ENCODE measurements at regions not wholly inside any gene's neighbourhood (a gene's known extent, or its start where the extent isn't known, plus 50 kb on each side); places are given as distances from the start of the nearest gene placed in this dataset.

- POLR2A ChIA-PET = no interaction called here
- H3K27ac ChIP-seq (ENCODE audit: low read length in 2 of 2) = no peak overlapping the region
- no peaks in the 10 kb centered on the region for H3K27me3 ChIP-seq (replicated peaks in 1 of 4; ENCODE audit: control extremely low read depth in 1 of 4, control insufficient read depth in 3 of 4, insufficient read depth in 4 of 4, low read length in 3 of 4)
- Mint-ChIP-seq H3K27me3 (no peaks in the 10 kb centered on the region), H3K27ac (no peak overlapping the region), H3K9me3 (ENCODE audit: insufficient read depth) (no peaks in the 10 kb centered on the region), H3K4me1 (no peaks in the 10 kb centered on the region), H3K4me3 (no peak overlapping the region)
- H3K4me1 ChIP-seq (ENCODE audit: control insufficient read depth in 2 of 2, insufficient read depth in 2 of 2, low read length in 2 of 2) = no peaks in the 10 kb centered on the region
- H3K79me2 ChIP-seq (ENCODE audit: control insufficient read depth, insufficient read depth, low read length) = no peaks in the 10 kb centered on the region
- H3K9ac ChIP-seq (ENCODE audit: low read length) = no peak overlapping the region
- no peak overlapping the region for H3K4me3 ChIP-seq (ENCODE audit: control extremely low read depth in 1 of 5, extremely low read depth in 1 of 5, insufficient read depth in 1 of 5, low read depth in 2 of 5, low read length in 4 of 5)
- H4K20me1 ChIP-seq (ENCODE audit: control insufficient read depth, insufficient read depth, low read length, poor library complexity, severe bottlenecking) = no peaks in the 10 kb centered on the region
- TF ChIP-seq, protein P1, sequence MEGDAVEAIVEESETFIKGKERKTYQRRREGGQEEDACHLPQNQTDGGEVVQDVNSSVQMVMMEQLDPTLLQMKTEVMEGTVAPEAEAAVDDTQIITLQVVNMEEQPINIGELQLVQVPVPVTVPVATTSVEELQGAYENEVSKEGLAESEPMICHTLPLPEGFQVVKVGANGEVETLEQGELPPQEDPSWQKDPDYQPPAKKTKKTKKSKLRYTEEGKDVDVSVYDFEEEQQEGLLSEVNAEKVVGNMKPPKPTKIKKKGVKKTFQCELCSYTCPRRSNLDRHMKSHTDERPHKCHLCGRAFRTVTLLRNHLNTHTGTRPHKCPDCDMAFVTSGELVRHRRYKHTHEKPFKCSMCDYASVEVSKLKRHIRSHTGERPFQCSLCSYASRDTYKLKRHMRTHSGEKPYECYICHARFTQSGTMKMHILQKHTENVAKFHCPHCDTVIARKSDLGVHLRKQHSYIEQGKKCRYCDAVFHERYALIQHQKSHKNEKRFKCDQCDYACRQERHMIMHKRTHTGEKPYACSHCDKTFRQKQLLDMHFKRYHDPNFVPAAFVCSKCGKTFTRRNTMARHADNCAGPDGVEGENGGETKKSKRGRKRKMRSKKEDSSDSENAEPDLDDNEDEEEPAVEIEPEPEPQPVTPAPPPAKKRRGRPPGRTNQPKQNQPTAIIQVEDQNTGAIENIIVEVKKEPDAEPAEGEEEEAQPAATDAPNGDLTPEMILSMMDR (IDR thresholded peaks at IDR 0.05) = no peak
- no peak for TF ChIP-seq EZH2 (IDR thresholded peaks at IDR 0.05; ENCODE audit: borderline replicate concordance, insufficient read depth, low read depth, low read length, poor library complexity, severe bottlenecking)
- no peak overlapping the region for H3K4me2 ChIP-seq (replicated peaks; ENCODE audit: low read depth, low read length, poor library complexity, severe bottlenecking)
- CTCF ChIA-PET = no interaction called here
- intact Hi-C loops (cut with micrococcal nuclease) = no loop called here
- H3K36me3 ChIP-seq (replicated peaks in 1 of 2; ENCODE audit: control extremely low read depth in 1 of 2, control insufficient read depth in 1 of 2, extremely low read depth in 1 of 2, insufficient read depth in 2 of 2, low read length in 1 of 2) = no peaks in the 10 kb centered on the region
- no peak overlapping the region for H2AFZ ChIP-seq (ENCODE audit: insufficient read depth, low read depth, low read length, poor library complexity, severe bottlenecking)
- no peak for ATAC-seq (ENCODE audit: low read depth)
- DNase-seq = no peak
- WGBS (ENCODE audit: insufficient coverage) = no CpG with 5 or more reads among the region's 3 CpGs
- no peaks in the 10 kb centered on the region for H3K9me3 ChIP-seq (ENCODE audit: control extremely low read depth in 1 of 3, control insufficient read depth in 2 of 3, insufficient read depth in 1 of 3, low read length in 2 of 3)
Measured at GRCh38 chr4:11908205-11908604, 479.5 kb upstream of the HS3ST1 start.

DNA sequence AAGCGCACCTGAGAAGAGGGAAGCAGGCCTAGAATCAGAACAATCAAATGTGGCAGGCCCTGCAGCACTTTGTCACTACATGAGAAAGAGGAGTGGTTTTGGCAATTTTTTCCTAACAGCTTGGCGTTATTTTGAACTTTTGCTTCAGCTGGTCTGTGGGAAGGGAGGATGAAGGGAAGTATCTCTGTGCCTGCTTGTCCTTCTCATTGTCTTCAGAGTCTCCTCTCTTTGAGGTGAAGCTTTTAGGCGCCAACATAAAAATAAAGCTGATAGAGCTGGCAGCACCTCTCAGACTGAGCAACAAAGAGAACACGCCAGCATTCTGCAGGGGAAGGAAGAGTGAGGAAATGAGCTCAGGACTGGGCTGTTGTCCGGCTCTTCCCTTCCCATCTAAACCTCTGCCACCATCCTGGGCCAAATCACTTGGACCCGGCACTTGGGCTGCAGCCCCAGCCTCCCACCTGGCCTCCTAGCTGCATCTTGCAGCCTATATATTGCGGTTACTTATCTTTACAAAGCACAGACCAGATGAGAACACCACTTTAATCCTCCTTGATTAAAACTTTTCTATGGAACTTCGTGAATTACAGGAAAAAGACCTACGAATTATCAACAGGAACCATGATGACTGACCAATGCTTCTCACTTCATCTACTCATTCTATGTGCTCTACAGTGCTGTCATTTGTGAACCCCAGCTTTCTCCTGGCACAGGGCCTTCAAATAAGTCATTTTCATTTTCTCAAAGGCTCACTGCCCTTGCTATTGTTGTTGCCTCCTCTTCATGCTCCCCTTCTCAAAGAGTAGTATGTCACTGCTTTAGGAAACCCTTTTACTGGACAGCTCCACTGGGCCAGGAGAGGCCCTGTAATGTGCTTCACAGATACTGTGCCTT is 476.4 kb upstream of the HS3ST1 start:
- Histone ChIP-seq H3K27me3 (replicated peaks in 1 of 4; ENCODE audit: control extremely low read depth in 1 of 4, control insufficient read depth in 3 of 4, insufficient read depth in 4 of 4, low read length in 3 of 4) (no peaks in the 10 kb centered on the region), H3K4me1 (ENCODE audit: control insufficient read depth in 2 of 2, insufficient read depth in 2 of 2, low read length in 2 of 2) (no peaks in the 10 kb centered on the region), H3K27ac (ENCODE audit: low read length in 2 of 2) (no peak overlapping the region), H3K9ac (ENCODE audit: low read length) (no peak overlapping the region), H3K9me3 (ENCODE audit: control extremely low read depth in 1 of 3, control insufficient read depth in 2 of 3, insufficient read depth in 1 of 3, low read length in 2 of 3) (no peaks in the 10 kb centered on the region), H3K79me2 (ENCODE audit: control insufficient read depth, insufficient read depth, low read length) (no peaks in the 10 kb centered on the region), H2AFZ (ENCODE audit: insufficient read depth, low read depth, low read length, poor library complexity, severe bottlenecking) (no peak overlapping the region), H4K20me1 (ENCODE audit: control insufficient read depth, insufficient read depth, low read length, poor library complexity, severe bottlenecking) (no peaks in the 10 kb centered on the region), H3K4me3 (ENCODE audit: control extremely low read depth in 1 of 5, extremely low read depth in 1 of 5, insufficient read depth in 1 of 5, low read depth in 2 of 5, low read length in 4 of 5) (no peak overlapping the region), H3K4me2 (replicated peaks; ENCODE audit: low read depth, low read length, poor library complexity, severe bottlenecking) (no peak overlapping the region), H3K36me3 (replicated peaks in 1 of 2; ENCODE audit: control extremely low read depth in 1 of 2, control insufficient read depth in 1 of 2, extremely low read depth in 1 of 2, insufficient read depth in 2 of 2, low read length in 1 of 2) (no peaks in the 10 kb centered on the region)
- POLR2A ChIA-PET = no interaction called here
- DNase-seq = no peak
- Mint-ChIP-seq H3K27ac (no peak overlapping the region), H3K4me1 (no peaks in the 10 kb centered on the region), H3K27me3 (no peaks in the 10 kb centered on the region), H3K9me3 (ENCODE audit: insufficient read depth) (no peaks in the 10 kb centered on the region), H3K4me3 (no peak overlapping the region)
- intact Hi-C loops (cut with micrococcal nuclease) = no loop called here
- 56% methylated on average over 8 of the region's 9 CpGs for WGBS (ENCODE audit: insufficient coverage)
- CTCF ChIA-PET = no interaction called here
- ATAC-seq (ENCODE audit: low read depth) = no peak
- TF ChIP-seq EZH2 (IDR thresholded peaks at IDR 0.05; ENCODE audit: borderline replicate concordance, insufficient read depth, low read depth, low read length, poor library complexity, severe bottlenecking) = no peak
- TF ChIP-seq, protein P1 (IDR thresholded peaks at IDR 0.05) = no peak

Measured in B cell (primary cell).